HFF-Myc (cell line): ENCODE measurements at regions not wholly inside any gene's neighbourhood (a gene's known extent, or its start where the extent isn't known, plus 50 kb on each side); places are given as distances from the start of the nearest gene placed in this dataset.

Experiments used
- DNase-seq: peaks from one replicate; pipeline ENCODE4 v3.0.0-alpha.2; 2011; ENCODE audit warnings: low read depth; ENCODE audit errors: extremely low read depth
- H3K4me3 ChIP-seq: replicated peaks from 2 replicates; pipeline ENCODE4 v1.5.1; 2011; ENCODE audit warnings: low read depth, mild to moderate bottlenecking, control low read depth, low read length
- TF ChIP-seq, protein P1 (sequence below): IDR thresholded peaks from 2 replicates; pipeline ENCODE4 v1.5.1; 2012; ENCODE audit warnings: mild to moderate bottlenecking, low read depth, low read length, control low read depth; ENCODE audit errors: missing control alignments

DNA sequence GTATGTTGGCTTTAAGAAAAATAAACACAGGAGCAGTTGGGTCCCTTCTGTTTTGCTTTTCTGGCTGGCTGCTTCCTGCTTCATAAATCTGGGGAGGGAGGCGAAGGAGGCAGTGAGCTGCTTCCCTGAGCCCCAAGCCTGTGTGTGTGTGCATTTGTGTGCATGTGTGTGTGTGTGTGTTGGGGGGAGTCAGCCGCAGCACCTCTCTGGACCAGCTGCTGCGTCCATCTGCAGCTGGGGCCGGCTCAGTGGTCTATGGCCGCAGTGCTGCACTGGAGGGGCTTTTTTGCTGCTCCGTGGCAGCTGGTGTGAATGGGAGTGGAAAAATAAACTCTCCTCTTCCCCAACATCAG is 192.3 kb downstream of the RNF144A start:
- H3K4me3 ChIP-seq = no peak overlapping the region
- DNase-seq = no peak
- TF ChIP-seq, protein P1, sequence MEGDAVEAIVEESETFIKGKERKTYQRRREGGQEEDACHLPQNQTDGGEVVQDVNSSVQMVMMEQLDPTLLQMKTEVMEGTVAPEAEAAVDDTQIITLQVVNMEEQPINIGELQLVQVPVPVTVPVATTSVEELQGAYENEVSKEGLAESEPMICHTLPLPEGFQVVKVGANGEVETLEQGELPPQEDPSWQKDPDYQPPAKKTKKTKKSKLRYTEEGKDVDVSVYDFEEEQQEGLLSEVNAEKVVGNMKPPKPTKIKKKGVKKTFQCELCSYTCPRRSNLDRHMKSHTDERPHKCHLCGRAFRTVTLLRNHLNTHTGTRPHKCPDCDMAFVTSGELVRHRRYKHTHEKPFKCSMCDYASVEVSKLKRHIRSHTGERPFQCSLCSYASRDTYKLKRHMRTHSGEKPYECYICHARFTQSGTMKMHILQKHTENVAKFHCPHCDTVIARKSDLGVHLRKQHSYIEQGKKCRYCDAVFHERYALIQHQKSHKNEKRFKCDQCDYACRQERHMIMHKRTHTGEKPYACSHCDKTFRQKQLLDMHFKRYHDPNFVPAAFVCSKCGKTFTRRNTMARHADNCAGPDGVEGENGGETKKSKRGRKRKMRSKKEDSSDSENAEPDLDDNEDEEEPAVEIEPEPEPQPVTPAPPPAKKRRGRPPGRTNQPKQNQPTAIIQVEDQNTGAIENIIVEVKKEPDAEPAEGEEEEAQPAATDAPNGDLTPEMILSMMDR = no peak

DNA sequence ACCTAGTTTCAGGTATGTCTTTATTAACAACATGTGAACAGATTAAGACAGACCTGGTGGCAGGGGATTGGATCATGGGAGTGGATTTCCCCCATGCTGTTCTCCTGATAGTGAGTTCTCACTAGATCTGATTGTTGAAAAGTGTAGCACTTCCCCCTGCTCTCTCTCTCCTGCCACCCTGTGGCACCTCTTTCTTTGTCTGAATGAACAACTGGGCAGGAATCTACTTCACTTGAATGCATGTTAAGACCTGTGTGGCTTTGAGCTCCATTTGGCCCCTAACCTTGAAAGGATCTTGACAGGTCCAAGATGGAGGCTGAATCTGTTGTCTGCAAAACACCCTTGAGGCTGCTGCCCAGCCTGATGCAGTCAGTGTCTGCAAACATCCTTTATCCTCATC is 194.4 kb downstream of the RNF144A start:
- TF ChIP-seq, protein P1 = peak; percentile 8
- DNase-seq = no peak

DNA sequence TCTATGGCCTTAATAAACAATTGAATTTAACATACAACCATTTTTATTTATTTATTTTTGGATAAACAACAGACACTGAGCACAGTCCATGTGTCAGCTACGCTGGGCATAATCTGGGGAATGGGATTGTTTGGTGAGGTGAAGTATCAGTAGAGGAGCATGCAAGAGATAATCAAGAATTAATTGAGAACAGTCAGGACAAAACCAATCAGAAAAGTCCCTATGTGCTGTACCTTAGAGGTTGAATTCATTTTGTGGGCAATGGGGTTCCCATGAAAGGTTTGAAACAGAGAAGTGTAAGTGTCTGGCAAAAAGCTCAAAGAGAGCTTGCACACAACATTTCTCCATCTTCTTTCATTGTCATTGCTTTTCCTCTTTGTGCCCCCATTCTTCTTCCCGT is 198.2 kb downstream of the RNF144A start:
- no peak for DNase-seq
- no peak overlapping the region for H3K4me3 ChIP-seq
- TF ChIP-seq, protein P1 = no peak

More for the DNA sequence above, 194.4 kb downstream of the RNF144A start:
- H3K4me3 ChIP-seq = no peak overlapping the region

DNA sequence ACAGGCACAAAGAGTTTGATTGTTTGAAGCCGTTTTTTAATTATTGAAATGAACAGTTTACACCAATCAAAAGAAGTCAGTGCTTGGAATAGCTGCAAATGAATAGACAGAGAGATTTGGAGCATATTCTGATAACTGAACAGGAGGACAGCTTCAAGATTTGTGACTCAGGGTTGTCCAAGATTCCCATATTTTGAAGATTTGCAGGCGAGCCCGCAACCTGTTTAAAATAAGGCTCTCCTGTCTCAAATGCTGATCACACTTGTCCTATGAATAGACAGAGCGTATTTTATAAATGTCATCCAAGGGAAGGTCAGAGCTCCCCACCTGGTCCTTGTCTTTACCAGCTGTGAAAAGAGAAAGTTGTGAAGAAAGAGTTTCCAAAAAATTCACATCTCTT is 198.7 kb downstream of the RNF144A start:
- H3K4me3 ChIP-seq = no peak overlapping the region
- no peak for DNase-seq
- TF ChIP-seq, protein P1 = no peak

DNA sequence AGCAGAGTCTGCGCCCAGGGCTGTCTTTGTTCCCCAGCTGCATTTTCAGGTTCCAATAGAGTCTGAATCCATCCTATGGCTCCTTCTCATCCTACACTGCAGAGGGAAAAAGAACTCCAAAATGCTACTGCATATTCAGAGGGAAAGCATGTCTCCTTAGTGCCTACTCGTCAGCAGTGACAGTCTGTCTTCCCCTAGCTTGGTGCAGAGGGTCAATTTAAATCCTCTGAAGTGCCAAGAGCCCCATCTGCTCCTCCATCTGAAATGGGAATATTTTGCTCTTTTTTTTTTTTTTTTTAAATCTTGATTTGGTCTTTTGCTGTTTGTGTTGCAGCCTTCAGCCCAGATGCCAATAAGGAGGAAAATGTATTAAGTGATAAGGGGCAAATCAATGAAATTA is 199.3 kb downstream of the RNF144A start:
- TF ChIP-seq, protein P1 = no peak
- DNase-seq = no peak
- no peak overlapping the region for H3K4me3 ChIP-seq

DNA sequence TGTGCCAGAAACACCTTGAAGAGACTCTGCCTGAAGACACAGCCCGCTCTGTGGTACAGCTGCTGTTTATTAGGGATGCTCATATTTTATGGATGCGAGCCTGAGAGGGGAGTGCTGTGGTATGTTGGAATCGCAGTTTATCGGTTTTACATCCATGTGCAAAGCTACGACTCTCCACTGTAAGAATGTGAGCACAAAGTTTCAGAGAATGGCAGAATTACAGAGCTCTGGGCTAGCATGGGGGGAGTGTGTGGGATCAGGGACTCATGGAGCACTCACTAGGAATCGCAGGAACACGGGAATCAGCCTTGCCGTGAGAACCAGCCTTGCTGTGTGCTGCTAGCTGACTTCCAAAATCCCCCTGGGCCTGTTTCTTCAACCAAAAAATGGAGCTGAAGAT is 199.9 kb downstream of the RNF144A start:
- TF ChIP-seq, protein P1 = no peak
- DNase-seq = no peak
- H3K4me3 ChIP-seq = no peak overlapping the region

DNA sequence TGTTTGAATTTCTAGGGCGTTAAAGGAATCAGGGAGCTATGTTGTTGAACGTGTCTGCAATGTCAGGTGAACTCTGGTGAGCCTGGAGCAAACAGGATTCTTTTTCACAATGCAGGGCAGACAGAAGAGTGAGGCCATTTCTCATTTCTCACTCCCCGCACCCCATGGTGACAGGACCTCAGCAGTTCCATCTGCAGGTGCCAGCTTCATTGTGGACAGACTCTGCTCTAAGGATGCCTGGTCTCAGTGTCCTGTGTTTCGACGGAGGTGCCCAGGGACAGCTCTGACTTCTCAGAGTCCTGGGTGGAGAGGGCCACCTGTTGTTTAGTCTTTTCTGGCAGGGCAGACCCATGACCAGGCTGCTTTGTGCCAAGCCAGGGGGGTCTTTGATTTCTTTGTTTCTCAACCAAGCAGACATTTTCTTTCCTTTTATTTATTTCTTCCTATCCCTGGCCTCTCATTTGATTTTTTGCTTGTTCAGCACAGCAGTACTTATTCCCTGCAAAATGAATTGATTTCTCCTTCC is 201.5 kb downstream of the RNF144A start:
- no peak for DNase-seq
- TF ChIP-seq, protein P1 = no peak
- H3K4me3 ChIP-seq = no peak overlapping the region
